Adrenal gland (tissue), 5 donors: ENCODE measurements at regions not wholly inside any gene's neighbourhood (a gene's known extent, or its start where the extent isn't known, plus 50 kb on each side); places are given as distances from the start of the nearest gene placed in this dataset.

Experiments
- CTCF ChIP-seq, 6 experiments: fragments of 450-650 bp in 4 of 6; fragments of 200-600 bp in 2 of 6; sonication (generic) in 1 of 6; IDR thresholded peaks; 1 replicate in 5 of 6; 2 replicates in 1 of 6; pipeline versions ENCODE4 v1.5.1 to v1.8.0; 2016 to 2021; ENCODE audit warnings: antibody characterized with exemption in 6 of 6, mild to moderate bottlenecking in 2 of 6, moderate library complexity in 1 of 6
- POLR2A ChIP-seq, 2 donors: fragments of 450-650 bp; IDR thresholded peaks; one replicate each; pipeline ENCODE4 v1.6.1; 2017; ENCODE audit warnings: antibody characterized with exemption in 2 of 2, mild to moderate bottlenecking in 2 of 2, moderate library complexity in 1 of 2
- donor health status: DM: no; HTN: no; CAD: no.

- TF ChIP-seq CTCF (IDR thresholded peaks at IDR 0.05), result no peak
- no peak for TF ChIP-seq POLR2A (IDR thresholded peaks at IDR 0.05)
Measured at GRCh38 chr7:98761225-98761624, 108.6 kb downstream of the TMEM130 start.
